Stimulated activated CD8-positive, alpha-beta memory T cell treated with anti-CD3 and anti-CD28 coated beads, Interleukin-12 subunit alpha, Interleukin-12 subunit beta, amount 100 ng/mL, for 1 hour (primary cell): ENCODE measurements at regions not wholly inside any gene's neighbourhood (a gene's known extent, or its start where the extent isn't known, plus 50 kb on each side); places are given as distances from the start of the nearest gene placed in this dataset.
"Not testable (repeated sequence)": the region's sequence is repeated elsewhere in the genome, so short reads cannot be mapped to it uniquely, and the experiment has no call there.

Experiments
- DNase-seq: peaks from one replicate; pipeline ENCODE4 v3.0.0-alpha.2; 2020; ENCODE audit warnings: low read depth

- not testable (repeated sequence) for DNase-seq
Observed at GRCh38 chr5:37909610-37910266, 69.9 kb upstream of the GDNF start.

DNA sequence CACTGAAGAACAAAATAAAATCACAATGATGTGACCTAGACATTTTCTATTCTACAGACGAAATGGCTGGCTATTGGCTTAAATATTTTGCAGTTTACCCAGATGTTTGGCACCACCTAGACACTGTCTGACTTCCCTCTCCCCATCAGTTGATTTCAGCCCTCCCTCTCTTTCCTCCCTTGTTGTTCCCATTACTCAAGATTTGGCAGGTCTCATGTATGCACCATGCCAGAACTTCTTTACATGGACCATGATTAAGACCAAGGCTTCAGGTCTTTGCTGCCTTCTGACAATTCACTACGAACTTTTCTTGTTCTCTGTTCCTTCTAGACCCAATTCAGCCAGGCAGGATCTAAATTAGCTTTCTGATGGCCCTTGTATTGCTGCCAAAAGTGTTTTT, 66.6 kb upstream of the GDNF start:
- no peak for DNase-seq

DNA sequence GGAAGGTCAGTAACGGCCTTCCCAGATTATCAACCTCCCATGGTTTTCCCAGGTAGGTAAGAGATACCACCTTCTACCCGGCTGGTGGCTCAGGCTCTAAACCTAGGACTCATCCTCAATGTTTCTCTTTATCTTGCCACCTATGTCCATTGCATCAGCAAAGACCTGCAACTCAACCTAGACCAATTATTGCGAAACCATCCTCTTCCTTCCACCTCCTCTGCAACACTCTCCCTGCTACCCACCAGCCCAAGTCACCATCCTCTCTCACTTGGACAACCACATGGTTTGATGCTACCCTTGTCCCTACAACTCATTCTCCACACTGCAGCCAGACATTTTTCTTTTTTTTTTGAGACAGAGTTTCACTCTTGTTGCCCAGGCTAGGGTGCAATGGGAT, 65.4 kb upstream of the GDNF start:
- DNase-seq = no peak

DNA sequence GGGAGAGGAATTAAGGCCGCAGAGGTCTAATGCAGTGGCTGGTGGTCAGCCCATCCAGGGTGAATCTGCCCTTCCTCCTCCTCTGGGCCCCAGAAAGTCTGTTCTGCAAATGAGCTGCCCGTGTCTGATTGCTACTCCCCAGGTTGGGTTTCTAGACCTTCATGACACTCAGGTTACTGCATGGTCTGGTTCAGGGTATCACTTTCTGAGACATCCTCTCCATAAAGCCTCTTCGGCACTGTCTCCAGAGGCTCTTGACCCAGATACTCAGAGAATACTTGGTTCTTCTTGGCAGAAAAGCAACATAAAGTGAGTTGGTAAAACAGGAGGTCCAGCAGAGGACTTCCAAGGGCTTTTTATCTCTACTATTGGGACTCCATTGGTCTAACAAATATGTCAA, 62.5 kb upstream of the GDNF start:
- no peak for DNase-seq

GRCh38 chr5:37900692-37901091, 60.9 kb upstream of the GDNF start:
- no peak for DNase-seq

DNA sequence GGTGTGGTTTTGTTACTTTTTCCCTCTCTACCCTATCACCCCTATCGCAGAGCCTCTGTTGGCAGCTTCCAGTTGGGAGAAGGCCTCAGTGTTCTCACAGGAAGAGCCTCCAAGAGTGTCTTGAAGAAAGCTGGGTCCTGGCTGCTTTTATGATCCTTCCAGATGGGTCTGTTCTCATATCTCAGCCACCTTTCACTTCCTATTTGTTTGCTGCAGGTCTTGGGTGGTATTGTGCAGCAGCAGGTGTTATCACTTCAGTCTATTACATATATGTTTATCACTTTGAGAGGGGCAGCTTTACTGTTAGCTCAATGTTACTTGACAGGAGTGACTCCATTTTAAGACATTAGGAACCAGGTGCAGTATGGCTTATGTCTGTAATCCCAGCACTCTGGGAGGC, 59.2 kb upstream of the GDNF start:
- DNase-seq = no peak

- DNase-seq = no peak
Observed at GRCh38 chr5:37896159-37896558, 56.3 kb upstream of the GDNF start.

DNA sequence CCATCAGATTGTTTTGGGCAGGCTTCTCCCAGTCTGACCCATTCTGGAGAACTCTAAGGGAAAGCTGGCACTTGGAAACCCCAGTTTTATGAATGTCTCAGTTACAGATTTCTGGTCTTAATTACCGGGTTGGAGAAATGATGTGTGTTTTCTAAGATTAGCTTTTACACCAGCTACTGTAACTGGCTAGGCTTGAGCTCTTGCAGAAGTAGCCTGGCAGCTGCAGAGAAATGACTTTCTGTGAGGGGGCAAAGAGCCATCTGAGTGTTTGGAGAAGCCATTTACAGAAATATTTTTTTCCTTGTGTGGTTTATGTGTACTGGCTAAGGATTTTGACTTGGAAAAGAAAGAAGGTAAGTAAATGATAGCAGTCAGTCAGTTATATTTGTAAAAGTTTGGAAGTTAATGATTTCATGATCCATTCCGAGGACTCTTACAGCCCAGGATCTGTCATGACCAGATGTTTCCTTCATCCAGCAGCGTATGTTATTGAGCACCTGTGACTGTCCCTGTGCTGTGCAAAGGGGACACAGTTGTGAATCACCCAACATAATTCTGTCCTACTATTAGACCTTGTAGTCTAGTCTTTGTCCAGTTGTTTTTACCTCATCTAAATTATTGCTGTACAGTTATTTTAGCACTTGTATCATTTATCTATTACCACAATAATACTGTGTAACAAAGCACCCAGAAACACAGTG, 53.7 kb upstream of the GDNF start:
- no peak for DNase-seq

DNA sequence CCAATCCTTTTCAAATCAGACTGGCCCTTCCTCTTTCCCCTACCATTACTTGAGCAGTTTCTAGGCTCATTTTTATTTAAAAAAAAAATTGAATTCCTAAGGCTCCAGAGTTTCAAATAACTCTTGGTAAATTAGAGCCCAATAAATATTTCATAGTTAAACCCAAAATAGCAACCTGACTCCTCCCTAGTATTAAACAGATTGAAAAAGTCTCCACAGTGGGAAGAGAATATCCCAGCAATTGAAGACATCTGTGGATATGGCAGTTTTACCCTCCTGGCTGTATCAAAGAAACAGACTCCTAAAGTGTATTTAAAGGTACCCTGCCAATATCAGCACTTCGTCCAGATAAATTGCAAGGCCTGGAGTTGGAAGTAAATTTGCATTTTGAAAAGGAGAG, 52.7 kb upstream of the GDNF start:
- no peak for DNase-seq

GRCh38 chr5:37891832-37892231, 52.0 kb upstream of the GDNF start:
- no peak for DNase-seq

GRCh38 chr5:37889612-37890317, 49.9 kb upstream of the GDNF start:
- DNase-seq = no peak
